GM19240 (cell line): ENCODE measurements at regions not wholly inside any gene's neighbourhood (a gene's known extent, or its start where the extent isn't known, plus 50 kb on each side); places are given as distances from the start of the nearest gene placed in this dataset.

Experiments
- DNase-seq: peaks from one replicate; pipeline ENCODE4 v3.0.0; 2011; ENCODE audit warnings: low spot score; ENCODE audit not compliant: insufficient read length

DNA sequence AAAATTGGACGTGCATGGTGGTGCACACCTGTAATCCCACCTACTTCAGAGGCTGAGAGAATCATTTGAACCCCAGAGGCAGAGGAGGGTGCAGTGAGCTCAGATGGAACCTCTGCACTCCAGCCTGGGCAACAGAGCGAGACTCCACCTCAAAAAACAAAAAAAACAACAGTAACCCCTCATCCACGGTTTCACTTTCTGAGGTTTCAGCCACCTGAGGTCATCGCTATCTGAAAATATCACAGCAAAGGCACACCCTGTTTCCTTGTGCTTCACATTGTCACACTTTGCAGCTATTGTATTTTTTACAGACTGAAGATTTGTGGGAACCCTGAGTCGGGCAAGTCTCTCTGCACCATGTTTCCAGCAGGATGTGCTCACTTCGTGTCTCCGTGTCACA is 54.1 kb upstream of the FOXQ1 start:
- no peak for DNase-seq

DNA sequence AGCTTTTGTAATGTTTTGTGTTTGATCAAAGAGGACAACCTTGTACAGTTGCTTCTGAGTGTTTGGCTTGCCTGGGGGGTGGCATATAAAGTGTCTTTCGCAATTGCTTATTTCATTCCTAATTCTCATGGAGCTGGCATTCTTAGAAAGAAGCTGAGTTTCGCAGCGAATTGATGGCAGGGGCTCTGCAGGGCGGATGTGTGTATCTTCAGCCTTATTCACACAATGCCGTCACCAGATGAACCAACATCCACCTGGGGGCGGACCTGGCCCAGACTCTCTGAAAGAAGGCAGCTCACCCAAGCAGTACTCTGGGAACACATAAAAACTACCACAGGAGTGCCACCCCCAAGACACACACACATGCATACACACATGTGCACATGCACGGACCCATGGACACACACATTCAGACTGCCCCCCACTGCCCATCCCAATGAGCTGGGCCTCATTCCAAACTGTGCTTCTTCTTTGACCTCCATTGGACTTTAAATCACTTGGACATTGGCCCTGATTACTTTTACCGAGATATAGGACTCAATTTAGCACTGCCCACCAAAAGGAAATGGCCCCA is 55.4 kb upstream of the FOXQ1 start:
- no peak for DNase-seq

DNA sequence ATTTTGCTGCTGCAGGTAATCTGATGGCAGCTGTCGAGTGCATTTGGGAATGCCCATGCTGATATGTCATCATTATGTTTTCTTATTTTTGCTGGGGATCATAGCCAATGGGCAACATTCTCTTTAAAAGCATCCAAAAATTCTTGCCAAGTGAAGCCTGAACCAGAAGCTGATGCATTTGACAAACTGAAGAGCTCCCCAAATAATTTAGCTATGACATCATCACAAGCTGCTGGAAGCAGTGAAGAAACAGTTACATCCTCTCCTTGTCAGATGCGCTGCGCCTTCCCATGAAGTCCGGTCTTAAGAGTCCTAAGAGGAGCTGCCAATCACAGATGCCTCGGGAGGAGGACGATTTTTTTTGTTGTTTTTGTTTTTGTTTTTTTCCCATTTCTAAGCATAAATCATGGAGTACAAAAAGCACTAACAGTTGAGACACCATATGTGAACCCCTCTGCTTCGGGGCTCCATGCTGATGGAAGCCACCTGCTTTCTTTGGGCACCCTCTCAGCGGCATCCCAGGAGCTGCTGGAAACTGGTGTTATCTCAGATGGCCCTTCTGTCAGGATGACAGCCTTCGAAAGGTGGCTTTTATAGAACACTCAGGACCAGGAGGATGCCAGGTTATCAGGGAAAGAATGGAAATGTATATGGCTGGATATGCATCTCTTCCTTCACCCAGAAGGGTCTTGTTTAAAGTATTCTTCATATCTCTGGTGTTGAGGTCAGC is 56.1 kb upstream of the FOXQ1 start:
- no peak for DNase-seq

DNA sequence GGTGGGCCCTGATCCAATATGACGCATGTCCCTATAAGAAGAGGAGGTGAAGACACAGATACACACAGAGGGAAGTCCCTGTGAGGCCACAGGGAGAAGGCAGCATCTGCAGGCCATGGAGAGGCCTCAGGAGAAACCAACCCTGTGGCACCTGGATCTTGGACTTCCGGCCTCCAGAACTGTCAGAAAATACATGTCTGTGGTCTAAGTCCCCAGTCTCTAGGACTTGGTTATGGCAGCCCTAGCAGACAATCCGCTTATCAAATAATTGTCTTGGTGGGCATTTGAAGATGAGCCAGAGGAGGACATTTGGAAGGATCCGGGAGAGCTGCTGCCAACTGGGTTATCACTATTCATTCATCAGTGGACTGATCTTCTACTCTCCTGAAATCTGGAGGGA is 57.6 kb upstream of the FOXQ1 start:
- DNase-seq = no peak

DNA sequence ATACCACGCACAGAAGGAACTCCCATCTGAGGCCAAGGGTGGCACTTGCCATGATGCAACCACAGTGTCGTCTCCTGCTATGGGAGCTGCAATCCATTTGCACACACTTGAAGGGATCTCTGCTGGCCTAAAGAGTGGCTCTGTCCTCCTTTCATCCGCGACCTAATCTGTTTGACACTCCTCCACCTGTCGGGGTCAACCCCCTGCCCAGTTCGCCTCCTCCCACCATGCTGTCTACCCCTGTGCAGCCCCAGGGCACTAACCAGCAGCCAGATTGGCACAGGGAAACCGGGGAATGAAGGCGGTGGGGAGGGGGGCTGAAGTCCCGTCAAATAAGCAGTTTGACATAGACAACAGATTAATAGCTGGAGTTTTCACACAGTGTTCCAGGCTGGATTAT is 58.1 kb upstream of the FOXQ1 start:
- DNase-seq = no peak

DNA sequence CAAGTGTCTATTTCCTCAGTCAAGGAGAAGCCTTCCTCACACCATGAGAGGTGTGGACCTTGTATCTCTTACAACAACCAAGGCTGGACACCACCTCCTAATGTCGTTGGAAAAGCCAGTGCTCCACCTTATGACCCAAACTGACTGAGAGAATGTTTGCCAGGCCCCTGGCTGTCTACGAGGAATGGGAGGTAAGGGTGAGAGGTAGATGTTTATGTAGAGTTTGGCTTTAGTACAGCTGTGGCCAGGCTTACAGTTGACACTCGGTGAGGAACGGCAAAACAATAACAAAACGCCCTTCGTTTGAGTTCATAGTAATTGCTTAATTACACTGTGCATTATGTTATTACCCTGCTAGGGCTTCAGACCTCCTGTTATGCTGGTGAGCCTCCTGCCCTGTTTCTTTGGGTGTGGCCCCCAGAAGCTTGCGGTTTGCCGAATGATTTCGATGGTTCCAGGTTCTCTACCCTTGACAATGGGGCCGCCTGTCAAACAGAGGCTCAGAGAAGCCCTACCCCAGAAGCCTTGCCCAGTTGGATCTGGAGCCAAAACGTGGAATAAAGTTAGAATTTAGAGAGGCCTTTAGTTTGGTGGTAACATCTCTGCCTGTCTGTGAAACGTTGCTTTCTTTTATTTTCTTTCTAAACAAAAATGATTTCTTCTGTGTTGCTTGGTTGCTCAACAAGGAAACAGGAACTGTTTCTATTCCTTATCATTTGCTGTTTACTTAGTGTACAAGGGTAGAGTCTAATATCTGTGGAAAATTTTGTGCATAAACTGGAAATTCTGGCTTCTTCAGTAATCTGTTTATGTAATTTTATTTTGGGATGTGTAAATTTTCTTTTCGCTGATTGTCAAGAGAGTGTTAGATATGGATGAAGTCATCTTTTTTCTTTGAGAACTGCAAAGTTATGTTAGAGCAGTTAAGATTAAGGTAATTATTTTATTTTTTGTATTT is 60.4 kb upstream of the FOXQ1 start:
- no peak for DNase-seq

DNA sequence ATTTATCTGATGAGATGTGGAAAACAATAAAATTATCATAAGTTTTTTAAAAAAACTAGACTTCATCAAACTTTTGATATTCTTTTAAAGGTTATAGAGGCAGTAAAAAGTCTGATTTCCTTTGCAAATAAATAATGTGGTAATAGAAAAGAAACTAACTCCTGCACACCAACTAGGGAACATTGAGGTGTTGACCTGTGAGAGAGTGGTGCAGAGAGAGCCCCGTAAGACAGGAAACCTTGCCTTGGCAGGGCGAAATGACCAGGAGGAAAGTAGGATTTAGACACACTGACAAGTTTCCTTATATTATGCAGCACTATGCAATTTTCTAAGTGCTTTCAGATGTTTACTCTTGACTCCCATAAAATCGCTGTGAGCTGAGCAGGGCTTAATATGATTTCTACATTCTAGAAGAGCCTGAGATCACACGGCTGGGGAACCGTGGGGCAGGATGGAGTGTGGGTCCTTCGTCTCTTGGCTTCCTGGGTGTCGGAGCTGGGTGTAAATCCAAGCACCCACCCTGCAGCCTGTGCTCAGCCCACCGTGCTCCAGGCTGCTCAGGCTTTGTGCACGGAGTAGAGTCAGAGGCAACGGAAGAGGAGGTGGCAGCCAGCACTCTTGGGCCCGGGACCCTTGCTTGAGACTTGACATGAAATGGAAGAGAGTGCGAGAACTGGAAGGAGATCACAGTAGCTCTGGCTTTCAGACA is 61.3 kb upstream of the FOXQ1 start:
- DNase-seq = no peak

DNA sequence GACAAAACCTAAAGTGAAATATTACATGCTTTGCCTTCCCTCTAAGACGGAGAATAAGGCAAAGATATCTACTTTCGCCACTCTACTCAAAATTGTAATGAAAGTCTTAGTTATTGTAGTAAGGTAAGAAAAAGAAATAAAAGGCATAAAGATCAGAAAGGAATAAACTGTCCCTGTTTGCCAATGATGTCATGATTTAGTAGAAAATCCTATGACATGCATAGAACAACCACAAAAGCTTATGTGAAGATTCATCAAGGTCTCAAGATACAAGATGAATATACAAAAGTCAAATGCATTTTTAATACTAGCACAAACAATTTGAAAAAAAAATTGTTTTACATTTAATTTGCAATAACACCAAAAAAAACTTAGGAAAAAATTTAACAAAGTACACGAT is 64.0 kb upstream of the FOXQ1 start:
- no peak for DNase-seq

DNA sequence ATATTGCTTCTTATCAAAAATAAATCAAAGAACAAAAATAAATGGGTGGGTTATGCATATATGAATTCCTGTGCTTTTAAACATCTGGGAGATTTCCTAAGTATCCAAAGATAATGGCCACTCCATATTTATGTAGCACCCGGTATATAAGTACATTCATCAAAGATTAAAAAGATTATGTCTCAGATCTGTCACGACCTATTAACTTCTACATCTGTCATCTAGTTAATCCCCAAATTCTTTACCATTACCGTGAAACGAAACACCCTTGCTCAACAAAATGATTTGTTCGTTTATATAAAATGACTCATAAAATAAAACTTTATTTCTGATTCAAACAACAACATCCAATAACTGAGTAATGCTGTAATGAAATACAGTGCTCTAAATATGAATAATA is 64.8 kb upstream of the FOXQ1 start:
- no peak for DNase-seq

DNA sequence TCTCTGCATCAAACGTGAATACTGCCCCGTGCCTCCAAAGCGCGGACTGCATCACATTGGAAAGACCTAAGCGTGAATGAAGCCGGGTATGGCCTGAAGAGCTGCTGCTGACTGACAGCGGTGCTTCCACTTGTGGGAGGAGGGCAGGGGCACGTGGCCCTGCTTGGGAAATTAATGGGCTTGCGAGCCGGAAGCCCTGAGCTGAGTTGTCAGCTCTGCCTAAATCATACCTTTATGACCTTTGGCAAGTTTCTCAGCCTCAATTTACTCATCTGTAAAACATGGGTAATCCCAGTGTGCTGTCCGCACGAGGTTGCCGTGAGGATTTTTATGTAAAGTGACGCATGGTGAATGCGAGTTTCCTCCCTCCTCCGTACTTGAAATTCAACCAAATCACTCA is 67.0 kb upstream of the FOXQ1 start:
- no peak for DNase-seq

DNA sequence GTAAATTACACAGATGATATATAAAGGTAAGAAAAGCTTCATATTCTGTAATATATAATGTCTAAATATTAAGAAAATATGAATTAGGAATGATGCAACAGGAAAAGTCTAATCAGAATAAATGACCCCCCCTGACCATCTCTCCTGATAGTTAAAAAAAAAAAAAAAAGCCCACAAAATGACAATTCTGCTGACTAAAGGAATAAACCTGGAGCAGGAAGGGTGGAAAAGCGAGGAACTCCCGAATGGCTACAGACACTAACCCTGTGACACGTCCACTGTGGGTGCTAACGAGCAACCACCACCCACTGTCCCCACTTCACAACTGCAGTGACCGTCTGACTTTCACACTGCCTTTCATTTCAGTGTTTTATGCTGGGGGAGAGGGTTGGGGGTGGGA is 67.6 kb upstream of the FOXQ1 start:
- no peak for DNase-seq

DNA sequence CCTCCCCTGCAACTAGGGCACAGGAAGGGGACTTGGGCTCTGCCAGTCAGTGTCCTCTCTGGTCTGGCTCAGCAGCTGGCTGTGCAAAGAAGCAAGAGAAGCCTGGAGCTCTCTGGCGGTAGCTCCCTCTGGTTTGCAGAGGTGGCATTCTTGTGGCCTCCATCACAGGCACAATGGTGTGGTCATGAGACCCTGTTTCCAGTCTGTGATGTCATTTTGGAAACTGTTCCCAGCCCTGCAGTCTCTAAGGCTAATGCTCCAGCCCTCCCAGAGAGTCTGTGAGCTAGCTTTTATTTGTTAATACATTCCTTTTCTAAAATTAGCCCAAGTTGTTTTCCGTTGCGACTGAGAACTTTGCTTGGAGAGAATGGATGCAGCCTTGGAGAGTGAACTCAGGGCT is 69.5 kb upstream of the FOXQ1 start:
- no peak for DNase-seq

DNA sequence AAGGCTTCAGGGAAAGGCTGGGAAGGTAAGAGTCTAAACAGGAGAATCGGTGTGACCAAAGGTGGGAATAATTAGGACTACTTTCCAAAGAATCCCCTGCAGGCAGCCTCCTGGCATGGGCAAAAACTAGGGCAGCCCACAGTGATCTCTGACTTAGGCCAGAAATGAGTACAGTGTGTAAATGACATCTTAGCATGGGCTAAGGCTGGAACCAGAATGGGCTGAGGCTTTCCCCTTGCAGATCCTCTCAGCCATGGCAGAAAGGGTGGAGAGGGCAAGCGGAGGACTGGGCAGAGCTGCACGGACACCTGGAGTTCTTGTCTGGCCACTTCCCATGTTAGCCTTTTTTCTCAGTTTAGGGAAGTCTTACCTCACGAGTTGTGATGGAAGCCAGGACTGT is 69.9 kb upstream of the FOXQ1 start:
- no peak for DNase-seq

DNA sequence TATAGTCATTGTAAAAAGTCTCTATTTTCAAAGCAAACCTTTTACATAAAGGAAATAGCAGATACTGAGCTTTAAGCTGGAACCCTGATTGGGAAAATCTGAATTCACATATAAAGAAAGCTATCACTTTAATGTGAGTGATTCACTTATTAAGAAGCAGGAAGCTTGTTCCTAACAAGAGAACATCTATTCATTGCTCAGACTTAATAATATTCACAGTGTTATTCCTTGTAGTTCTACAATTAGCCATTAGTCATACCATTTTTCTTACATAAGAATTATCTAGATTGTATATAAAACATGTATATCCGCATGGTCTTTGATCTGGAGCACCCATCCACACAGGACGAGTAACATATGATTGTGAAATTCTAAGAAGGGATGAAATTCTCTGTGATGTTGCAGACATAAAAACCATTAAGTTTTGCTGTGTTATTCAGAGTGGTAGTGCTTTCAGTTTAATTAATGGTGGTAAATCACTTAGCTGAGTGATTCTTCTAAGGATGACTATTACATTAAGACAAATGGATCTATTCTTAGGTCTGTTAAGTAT is 71.1 kb upstream of the FOXQ1 start:
- DNase-seq = no peak

DNA sequence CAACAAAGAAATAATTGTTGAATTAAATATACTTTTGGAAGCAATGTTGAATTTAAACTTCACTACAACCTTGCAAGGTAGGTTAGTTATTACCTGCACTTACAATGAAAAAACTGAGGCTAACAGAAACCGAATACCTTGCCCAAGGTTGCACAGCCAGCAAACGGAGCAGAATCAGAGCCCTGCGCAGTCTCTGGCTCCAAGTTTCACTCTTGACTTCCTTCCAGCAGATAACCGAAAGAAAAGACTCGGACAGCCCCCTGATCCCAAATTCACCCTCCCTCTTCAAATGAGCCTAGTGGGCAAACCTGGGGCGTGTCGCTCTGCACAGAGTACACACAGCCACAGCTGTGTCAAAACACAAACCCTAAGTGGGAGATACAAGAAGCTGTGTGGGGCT is 72.1 kb upstream of the FOXQ1 start:
- no peak for DNase-seq

DNA sequence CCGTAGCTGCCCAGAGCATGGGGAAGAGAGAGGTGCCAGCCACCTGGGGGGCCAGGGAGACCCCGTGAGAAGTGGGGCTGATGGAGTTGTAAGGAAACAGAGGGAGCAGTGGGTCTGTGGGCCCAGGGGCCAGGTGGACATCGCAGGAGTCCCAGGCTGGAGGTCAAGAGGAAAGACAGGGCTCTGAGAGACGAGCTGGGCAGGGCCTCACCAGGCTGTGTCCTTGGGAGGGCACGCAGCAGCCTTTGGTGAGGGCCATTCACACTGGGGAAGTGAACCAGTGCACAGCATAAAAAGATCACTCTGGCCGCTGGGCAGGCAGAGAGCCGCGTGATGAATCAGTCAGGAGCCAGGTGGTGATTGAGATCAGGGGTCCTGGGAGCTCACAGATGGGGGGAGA is 73.9 kb upstream of the FOXQ1 start:
- no peak for DNase-seq

DNA sequence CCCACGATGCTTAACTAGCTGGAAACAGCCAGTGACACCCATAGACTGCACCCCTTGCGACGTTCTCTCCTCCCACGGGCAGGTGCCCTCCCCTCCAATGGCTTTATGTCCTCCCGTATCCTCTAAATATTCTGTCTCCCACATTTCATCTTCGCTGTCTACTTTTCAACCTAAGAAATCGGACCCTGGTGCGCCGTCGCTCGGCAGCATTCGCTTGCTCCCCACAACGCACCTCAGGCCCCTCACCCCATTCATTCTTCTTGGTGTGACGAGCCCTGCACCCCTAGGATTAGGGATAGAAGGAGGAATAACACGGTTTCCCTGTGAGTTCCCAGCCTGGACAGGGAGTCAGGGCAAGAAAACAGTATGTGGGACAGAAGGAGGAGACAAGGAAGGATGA is 74.3 kb upstream of the FOXQ1 start:
- no peak for DNase-seq

DNA sequence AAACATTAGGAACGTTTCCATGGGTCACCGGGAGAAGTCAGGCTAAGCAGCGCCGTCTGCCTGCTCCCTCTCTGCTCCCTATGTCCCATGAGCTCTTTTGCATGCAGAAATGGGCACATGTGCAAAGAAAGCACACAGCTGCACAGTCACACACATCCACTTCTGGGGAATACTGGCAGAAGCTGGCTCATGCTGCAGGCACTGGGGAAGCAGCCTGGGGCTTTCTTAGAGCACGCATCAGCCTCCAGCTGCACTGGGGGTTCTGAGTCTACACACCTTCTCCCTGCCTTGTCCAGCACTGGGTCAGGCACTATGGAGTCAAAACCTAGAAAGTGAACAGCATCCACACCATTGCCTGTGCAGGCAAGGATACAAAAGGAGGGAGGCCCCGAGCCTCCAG is 76.1 kb upstream of the FOXQ1 start:
- DNase-seq = no peak

DNA sequence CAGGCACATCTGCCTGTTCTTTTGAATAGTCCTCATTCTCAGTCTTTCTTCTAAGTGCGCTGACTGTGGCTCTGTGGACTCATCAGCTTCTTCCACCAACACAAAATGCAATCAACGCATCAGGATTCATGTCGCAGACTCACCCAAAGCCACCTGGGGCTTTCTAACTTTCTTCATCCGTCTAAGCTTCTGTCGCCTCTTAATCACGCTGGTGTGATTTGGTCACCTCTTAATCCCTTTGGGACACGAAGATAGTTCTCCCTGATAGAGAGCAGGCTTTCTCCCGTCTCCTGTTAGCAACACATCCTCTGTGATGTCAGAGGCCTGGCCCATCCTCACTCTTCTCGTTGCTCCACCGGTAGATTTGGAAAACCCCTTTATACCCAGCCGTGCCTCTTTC is 78.0 kb upstream of the FOXQ1 start:
- no peak for DNase-seq

DNA sequence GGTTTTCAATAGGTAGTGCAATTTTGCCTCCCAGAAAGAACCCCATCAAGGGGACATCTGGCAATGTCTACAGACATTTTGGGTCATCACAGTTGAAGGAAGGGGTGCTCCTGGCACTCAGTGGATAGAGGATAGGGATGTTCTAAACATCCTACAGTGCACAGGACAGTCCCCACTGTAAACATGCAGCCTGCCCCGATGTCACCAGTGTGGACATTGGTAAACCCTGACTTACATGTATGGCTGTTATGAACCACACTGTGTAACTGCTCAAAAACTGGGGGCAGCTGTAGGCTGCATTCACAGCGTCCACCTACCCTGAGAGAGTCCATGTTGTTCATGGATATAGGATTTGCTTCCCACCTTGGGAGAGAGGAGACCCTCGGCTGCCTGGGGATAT is 79.3 kb upstream of the FOXQ1 start:
- no peak for DNase-seq

DNA sequence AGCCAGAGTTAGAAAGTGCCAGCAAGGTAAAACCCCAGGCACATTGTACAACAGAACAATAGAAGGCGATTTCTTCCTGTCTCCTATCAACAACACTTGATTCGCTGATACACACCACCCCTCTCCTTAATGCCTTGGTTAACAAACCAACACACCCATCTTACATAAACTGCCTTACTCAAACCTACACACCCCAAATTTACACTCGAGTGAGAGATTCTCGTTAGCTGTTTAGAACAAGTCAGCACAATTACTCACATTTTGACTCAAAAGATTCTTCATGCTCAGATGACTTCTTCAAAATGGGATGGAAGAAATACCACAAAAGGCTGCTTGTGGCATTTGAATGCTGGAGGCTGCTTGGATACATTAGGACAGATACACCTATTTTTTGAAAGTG is 80.0 kb upstream of the FOXQ1 start:
- DNase-seq = no peak
